Stimulated activated CD4-positive, alpha-beta T cell treated with anti-CD3 and anti-CD28 coated beads, Interleukin-15, amount 100 ng/mL, for 24 hours (primary cell): ENCODE measurements at regions not wholly inside any gene's neighbourhood (a gene's known extent, or its start where the extent isn't known, plus 50 kb on each side); places are given as distances from the start of the nearest gene placed in this dataset.
"Not testable (repeated sequence)": the region's sequence is repeated elsewhere in the genome, so short reads cannot be mapped to it uniquely, and the experiment has no call there.

Experiments used
- DNase-seq: peaks from one replicate; pipeline ENCODE4 v3.0.0-alpha.2; 2020

- DNase-seq = no peak
Observed at GRCh38 chr10:36538953-36539586, 586.3 kb upstream of the ANKRD30A start.

DNA sequence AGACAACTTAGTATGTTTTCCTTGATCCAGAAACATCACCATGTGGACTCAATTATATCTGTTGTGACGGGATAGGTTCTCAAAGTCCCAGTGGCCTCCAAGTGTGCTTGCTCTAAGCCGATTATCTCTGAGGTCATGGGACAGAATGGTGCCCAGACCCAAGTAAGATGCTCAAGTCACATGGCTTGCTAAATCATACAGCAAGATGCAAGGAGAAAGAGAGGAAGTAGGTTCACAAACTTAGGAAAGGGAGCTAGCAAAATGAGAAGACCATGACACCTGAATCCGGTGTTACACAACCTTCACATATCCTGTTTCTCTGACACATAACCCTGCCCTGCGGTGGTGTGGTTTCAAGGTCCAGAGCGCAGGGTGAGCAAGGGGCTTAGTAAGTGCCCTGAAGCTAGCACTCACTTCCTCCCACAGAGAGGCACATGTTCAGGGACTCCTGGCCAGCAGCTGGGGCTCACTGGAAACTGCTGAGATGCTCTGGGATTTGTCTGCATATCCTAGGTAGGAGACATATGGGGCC is 590.9 kb upstream of the ANKRD30A start:
- DNase-seq = no peak

DNA sequence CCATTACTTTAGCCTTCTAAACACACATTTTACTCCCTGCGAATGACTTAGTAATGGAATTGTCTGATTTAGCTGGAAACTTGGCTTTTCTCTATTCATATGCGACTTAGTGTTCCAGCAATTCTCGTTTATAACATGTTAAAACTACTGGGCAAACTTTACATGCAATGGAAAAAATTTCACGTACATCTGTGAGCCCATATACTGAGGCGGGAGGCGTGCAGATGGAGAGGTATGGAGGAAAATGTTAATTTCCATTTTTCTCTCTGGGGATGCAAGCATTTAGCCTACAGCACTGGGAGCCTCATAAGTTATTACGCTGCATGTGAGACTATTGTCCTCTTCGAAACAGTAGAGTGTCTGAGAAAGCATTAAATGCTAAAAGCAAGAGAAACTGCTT is 591.5 kb upstream of the ANKRD30A start:
- no peak for DNase-seq

DNA sequence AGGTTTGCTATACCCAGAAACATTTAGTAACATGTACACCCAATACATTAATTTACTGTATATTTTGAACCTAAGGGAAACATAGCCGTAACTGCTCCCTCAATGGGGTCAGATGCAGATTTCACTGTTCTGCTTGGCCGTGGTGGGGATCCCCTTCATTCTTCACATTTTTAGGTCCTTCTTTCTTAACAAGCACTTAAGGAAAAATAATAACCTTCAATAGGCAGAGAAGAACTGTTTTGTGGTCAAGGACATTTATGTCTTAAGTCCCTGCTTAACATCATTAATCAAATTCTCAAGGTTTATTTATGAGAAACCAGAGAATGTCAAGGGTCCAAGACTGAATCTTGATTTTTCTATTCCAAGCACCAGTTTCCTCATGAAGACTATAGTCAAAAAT is 592.1 kb upstream of the ANKRD30A start:
- no peak for DNase-seq

- no peak for DNase-seq
Observed at GRCh38 chr10:36531621-36532020, 593.8 kb upstream of the ANKRD30A start.

DNA sequence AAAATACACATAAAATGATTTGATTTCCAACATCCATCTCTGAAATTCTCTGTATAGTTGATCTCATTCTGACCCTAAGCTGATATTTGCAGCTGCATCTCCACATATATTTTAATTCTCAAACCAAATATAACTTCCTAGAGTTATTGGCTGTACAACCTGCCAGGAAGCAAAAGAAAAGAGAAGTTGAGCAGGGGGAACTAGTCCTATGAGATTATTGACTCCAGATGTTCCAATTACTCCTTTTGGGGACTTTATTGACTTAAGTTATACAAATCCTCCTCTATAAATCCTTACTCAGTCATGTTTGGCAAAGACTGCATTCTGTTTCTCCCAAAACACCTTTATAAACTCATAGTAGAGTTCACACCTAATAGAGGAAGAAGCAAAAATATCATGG is 599.4 kb upstream of the ANKRD30A start:
- no peak for DNase-seq

- DNase-seq = not testable (repeated sequence)
Observed at GRCh38 chr10:36524126-36524525, 601.3 kb upstream of the ANKRD30A start.

DNA sequence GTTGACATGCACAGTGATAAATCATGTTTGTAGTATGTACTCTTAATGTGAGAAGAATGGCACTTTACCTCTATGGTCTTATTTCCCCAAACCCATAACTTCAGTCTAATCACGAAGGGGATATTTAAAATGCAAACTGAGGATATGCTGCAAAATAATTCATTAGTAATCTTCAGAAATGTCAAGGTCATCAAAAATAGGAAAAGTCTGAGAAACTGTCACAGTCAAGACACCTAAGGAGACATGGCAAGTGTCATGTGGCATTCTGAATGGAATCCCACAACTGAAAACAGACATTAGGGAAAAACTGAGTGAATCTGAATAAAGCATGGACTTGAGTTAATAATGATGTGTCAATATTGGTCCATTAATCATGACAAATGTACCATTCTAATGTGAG is 605.5 kb upstream of the ANKRD30A start:
- DNase-seq = no peak

DNA sequence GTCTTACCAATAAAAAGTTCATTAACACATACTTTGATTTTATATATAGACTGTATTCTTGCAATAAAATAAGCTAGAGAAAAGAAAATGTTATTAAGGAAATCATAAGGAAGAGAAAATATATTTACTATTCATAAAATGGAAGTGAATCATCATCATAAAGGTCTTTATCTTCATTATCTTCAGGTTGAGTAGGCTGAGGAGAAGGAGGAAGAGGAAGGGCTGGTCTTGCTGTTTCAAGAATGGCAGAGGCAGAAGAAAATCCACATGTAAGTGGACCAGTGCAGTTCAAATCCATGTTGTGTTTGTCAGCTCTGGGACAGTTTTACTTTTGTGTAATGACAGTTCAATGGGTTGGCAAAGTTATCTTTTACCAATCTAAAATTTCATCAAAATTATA is 609.1 kb upstream of the ANKRD30A start:
- no peak for DNase-seq

- DNase-seq = no peak
Observed at GRCh38 chr10:36515319-36515718, 610.1 kb upstream of the ANKRD30A start.

DNA sequence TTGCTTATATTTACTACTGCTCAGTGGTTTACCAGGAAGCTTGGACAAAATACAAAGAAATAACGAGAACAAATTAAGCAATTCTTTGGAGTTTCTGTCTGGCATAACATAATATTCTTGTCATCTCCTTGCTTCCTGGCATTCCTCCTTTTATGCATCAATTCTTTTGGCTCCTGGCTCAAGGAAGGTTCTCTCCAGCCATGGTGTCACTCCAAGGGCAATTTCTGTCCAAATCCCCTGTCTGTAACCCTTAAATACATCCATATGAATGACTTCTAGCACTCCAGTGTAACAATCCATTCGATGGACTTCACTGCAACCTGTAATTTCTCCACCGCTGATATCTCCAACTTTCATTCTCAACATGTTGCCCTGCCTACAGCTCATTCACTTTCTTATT is 617.7 kb upstream of the ANKRD30A start:
- DNase-seq = no peak

DNA sequence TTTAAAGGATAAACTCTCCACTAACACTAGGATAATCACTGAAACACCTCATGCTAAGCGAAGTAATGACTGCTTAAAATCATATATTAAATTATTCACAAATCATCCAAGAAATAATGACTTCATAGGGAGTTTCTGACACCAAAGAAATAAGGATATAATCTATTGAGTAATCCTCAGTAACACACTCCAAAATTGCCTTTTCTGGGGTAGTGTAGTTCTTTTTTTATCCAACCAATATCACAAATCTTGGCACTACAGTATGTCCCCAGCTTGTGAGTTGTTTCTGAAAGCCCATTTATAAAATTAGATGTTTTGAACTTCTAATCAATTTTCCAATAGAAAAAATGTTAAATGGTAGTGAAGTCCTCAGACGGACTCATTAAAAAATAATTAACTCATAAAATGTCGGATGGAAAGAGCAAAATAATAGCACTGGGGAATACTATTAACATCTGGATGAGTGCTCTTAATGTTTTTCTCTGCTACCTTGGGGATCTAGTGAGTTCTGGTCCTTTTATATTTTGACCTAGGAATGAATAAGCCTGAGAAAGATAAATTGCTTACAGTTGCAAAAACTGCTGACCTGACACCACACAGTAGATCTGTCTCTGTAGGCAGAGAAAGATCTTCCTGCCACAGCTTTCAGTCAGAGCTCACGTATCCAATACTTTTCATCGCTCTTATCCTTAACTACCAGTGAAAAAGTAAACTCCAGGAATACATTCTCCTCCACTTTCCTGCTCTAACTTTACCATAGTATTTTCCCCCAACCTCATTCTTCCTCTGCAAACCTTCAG is 618.5 kb upstream of the ANKRD30A start:
- DNase-seq = no peak

DNA sequence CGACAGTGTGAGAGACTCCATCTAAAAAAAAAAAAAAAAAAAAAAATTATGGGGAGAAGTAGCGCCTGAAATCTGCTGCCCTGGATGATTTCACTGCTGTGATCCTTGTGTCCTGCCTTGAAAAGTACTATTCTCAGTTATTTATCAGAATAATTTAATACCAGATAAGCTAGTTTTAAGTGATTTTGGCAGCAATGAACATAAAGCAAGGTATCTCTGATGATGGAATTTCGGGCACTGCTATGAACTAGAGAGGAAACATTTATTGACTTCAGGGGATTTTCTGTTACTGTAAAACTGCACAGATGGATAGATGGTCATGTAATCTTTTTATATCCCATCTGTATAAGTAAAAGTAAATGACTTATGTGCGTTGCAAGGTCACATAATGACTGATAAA is 619.1 kb upstream of the ANKRD30A start:
- DNase-seq = no peak

DNA sequence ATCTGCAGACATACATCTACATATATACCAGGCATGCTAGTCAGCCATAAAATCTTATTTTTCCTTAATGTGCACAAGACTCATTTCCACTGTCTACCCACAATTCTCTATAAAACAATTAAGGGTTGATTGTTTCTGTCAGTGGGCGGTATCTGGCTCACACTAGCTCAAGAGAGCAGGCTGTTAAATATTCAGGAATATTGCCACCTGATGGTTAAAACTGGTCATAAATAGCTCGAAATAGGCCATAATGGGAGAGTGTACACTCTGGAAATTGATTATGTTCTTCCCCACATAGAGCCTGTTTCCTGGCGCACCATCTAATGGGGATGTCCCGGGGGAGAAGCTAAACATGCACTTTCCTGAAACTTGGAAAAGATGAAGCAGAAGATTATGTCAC is 620.6 kb upstream of the ANKRD30A start:
- no peak for DNase-seq

DNA sequence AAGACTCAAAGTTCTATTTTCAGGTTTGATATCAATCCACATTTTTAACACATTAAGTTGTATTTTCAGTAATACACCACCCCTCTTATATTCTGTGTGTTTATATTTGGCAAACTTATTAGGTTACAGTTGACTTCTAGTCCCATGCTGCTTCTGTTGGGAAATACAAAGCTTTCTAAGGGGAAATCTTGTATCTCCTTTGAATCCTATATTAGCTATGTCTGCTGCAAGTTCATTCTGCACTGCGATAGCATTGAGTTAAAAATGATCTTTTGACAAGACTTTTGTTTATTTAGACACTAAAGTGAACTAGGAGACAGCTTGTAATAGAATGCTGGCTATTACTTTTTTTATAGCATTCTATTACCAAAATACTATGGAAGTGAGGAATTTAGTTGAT is 625.1 kb upstream of the ANKRD30A start:
- no peak for DNase-seq

- DNase-seq = no peak
Observed at GRCh38 chr10:36499693-36500092, 625.7 kb upstream of the ANKRD30A start.

GRCh38 chr10:36496758-36497157 is 628.6 kb upstream of the ANKRD30A start:
- no peak for DNase-seq

GRCh38 chr10:36494371-36494770 is 631.0 kb upstream of the ANKRD30A start:
- DNase-seq = no peak

- no peak for DNase-seq
Observed at GRCh38 chr10:36493516-36493880, 631.9 kb upstream of the ANKRD30A start.

DNA sequence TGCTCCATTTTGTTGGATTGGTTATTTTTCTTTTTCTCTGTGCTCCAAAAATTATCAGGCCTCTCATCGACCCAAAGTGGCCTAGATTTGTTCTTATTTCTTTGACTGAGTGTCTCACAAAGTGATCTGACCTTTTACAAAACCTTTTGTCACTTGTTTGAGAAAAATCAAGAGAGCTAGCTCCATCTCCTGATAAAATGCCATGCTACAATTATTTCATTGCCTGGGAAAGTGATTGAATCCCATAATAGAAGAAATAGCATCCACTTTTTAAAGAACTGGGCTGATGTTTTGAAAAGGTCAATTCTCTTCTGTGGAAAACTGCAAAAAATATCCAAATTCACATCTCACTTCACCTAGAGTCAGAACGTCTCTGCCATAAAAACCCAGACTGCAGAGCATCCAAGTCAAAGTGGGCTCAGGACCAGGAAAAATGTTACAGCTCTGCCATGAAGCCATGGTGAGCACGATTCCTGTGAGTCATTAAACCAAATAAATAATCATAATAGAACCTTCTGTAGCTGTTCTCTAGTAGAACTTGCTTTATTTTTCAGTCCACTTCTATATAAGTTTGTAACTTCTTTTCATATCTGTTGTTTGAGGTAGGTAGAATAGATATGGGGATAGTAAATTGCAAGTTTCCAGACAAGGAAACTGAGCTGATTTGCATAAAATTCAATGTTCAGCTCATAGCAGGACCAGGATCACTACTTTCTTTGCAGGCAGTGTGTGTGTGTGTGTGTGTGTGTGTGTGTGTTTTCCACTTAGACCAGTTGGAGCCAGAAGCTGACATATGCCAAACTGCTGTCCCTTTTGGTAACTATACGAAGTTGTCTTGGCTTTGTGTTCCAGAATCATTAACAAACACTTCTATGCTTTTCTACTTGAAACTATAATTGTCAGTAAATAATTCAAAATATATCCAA is 632.5 kb upstream of the ANKRD30A start:
- DNase-seq = no peak

GRCh38 chr10:36491926-36492325 is 633.5 kb upstream of the ANKRD30A start:
- no peak for DNase-seq

GRCh38 chr10:36489611-36490228 is 635.7 kb upstream of the ANKRD30A start:
- no peak for DNase-seq

GRCh38 chr10:36489181-36489580 is 636.2 kb upstream of the ANKRD30A start:
- DNase-seq = no peak
